Stimulated activated naive CD8-positive, alpha-beta T cell treated with anti-CD3 and anti-CD28 coated beads, Interleukin-15, Interleukin-2, amounts not matched to agents 100 U/mL and 50 U/mL, for 24 hours (primary cell): ENCODE measurements at regions not wholly inside any gene's neighbourhood (a gene's known extent, or its start where the extent isn't known, plus 50 kb on each side); places are given as distances from the start of the nearest gene placed in this dataset.
"Not testable (repeated sequence)": the region's sequence is repeated elsewhere in the genome, so short reads cannot be mapped to it uniquely, and the experiment has no call there.

Experiments
- ATAC-seq: fragments of 150-1000 bp; cut with Tn5 transposase; one replicate; pipeline ENCODE4 v1.10.0; 2021
- DNase-seq: peaks from one replicate; pipeline ENCODE4 v3.0.0; 2021

DNA sequence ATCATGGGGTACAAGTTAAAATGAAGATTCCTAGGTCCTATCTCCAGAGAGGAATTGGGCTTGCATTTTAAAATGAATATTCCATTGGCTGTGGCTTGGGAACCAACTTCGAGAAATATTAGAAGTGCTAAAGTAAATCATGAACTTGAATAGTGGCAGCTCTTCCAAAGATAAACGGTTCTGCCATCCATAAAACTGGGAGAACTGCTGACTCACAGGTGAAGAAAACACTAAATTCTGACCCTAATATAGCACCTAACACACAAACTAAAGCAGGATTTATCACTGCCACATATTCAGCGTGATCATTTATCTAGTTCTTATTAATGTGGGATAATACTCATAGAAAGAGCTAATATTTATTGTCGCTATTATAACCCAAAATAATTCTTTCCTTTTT lies 508.1 kb upstream of the ID4 start:
- no peak for ATAC-seq
- no peak for DNase-seq

DNA sequence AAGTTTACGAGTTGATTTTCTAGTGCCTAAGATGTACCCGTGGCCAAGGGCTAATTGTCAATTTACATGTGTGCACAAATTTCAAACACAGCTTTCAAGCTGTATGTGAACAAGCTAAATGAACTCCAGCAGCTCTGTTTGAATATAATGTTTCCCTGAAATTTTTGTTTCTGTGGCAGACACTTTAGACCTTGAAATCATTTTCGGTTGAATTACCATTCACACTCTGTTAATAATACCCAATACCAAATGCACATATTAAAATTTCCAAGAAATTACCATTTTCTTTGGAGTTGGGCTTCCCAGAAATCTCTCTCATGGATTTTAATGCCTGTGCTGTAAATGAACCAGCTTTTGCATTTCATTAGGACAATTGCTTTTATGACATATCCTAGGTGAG lies 506.1 kb upstream of the ID4 start:
- ATAC-seq (no peak), DNase-seq (no peak)

DNA sequence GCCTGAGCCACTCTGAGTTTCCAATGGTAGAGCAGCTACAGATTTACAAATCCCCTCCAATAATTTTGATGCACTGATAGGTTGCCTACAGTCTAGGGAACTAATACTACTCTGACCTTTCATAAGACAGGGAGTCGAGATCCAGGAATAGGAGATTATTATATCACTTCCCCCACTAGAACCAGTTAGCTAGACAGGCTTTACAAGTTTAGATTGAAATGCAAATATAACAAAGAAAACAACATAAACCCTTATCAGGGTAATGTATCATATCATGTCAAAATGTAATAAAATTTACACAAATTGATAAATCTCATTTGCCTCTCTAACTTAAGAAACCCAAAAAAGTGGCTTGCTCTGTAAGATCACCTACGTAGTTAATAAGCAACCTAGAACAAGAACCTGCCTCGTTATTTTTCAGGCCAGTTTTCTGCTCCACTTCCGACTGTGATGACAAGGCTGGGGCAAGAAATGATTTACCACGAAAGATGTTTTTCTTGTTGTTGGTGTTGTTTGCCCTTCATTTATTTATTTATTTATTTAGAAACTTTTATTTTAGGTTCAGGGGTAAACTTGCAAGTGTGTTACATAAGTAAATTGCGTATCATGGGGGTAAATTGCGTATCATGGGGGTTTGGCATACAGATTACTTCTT lies 504.2 kb upstream of the ID4 start:
- ATAC-seq (no peak), DNase-seq (no peak)

DNA sequence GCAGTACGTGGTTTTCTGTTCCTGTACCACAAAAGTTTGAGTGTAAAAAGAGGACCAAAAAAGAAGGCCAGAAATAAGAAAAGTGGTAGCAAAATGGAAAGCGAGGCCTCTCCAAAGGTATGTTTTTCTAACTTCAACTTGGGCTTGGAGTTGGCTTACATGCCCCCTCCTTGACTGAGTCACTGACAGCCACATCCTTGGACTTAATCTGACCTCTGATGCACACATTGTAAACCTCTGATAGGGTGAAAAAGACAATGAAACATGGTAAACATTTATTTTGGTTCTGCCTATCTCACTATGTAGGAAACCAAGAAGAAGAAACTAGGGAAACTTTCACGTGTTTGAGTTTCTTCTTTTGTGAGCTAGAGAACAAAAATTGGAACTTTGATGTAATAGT lies 503.2 kb upstream of the ID4 start:
- ATAC-seq (no peak), DNase-seq (no peak)

DNA sequence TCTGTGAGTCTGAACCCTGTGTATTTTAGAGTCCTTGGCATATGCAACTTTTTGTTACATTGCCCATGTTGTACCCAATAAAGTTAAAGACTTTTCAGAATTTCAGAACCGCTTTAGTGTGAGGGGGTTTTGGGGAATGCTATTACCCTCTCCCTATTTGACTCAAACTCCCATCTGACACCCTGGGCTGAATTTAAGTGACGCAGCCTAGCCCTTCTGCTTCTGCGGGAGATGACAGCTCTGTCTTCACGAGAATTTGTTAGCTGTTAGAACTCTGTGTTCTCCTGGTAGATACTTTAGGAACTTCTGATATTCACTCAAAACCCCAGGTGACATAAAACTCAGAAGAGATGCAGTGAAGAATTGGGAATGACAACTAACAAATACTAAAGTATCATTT lies 500.6 kb upstream of the ID4 start:
- no peak for DNase-seq
- ATAC-seq, result no peak

DNA sequence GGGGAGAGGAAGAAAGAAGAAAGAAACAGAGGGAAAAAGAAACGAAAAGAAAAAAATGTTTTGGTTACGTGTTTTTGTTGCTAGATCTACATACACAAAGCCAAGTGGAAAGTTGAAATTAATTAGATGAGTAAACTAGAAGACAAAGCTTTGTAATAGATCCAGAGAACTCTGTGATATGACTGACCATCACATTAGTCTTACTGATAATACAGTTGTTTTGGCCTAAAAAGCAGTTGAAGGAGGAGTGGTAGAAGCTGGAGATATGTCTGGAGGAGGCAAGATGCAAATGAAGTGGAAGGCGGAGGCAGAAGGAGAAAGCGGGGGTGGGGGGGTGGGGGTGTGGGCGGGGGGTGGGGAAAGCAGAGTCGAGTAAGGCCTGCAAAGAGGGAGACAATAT lies 500.1 kb upstream of the ID4 start:
- DNase-seq, result no peak

DNA sequence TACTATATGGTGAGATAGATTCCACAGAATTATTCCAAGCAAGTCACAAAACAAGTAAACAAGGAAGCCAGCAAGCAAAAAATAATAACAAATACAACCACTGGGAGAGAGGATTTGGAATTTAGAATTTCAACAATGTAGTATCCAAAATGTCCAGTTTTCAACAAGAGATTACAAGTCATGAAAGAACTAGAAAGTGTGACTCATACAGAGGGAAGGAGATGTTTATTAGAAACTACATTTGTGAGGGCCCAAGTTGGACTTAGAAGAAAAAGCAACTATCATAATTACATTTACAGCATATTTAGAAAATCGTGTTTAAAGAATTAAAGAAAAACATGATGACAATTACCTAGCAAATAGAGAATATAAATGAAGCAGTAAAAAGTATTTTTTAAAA lies 494.6 kb upstream of the ID4 start:
- no peak for ATAC-seq
- DNase-seq, result no peak

More for the DNA sequence above, 500.1 kb upstream of the ID4 start:
- no peak for ATAC-seq

DNA sequence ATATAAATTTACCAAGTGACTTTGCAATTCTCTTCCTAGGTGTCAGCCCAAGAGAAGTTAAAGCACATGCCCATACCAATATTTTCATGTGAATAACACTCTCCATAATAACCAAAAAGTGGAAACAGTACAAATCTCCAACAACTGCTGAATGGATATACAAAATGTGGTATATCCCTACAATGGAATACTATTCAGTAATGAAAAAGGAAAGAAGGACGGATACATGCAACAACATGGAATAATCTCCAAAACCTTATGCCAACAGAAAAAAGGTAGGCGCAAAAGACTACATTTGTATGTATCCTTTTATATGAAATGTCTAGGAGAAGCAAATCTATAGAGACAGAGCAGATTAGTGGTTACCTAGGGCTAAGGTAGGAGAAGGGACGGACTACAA lies 487.7 kb upstream of the ID4 start:
- ATAC-seq, result no peak

DNA sequence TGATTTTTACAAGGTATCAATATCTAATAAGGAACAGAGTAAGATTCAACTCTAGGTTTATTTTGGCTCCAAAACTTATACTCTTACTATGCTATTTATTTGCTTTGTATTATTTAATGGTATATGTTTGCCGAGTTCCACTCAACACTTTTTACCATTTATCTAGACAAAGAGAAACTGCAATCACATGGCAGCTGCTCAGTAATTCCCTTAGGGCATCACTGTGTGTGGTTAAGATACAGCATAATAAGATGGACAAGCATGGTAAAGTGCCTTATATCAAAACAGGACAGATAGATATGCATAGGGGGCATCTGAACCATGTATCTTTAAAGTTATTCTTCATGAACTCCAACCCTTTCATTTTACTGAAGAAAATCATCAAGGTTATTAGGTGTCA lies 483.0 kb upstream of the ID4 start:
- ATAC-seq (no peak), DNase-seq (no peak)

More for the DNA sequence above, 487.7 kb upstream of the ID4 start:
- no peak for DNase-seq

DNA sequence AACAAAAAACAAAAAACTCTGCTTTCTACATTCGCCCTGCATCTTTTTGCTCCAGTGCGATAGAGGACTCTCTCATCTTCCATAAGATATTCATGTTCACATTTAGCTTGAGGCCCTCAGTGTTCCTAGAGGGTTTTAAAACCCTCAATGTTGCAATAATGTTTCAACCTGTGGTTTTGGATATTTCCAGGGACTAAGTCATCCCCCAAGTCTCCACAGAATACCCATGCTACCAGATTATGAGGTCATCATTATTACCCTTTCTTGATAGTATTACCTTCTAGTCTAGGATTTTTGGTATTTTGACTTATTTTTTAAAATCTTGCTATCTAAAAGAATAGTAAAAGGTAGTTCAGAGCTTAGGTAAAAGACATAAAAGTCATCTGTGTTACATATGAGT lies 480.5 kb upstream of the ID4 start:
- no peak for DNase-seq
- ATAC-seq, result no peak

DNA sequence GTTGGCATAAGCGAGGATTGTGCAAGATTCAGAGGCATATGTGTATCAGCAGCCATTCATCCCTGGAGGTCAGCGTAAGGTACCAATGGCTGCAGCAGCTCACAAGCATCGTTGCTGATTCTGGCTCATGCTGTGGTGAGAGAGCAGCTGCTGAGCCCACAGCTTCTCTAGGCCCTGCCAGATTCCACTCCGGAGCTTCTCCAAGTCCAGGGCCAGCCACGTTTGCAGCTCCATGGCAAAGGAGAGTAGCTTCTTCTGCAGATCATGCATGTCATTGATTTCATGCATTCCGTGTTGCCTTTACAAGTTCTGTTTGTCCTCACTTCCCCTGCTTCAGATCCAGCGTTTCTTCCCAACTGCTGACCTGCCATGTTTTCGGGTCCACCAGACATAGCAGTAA lies 474.8 kb upstream of the ID4 start:
- ATAC-seq, result no peak
- no peak for DNase-seq

DNA sequence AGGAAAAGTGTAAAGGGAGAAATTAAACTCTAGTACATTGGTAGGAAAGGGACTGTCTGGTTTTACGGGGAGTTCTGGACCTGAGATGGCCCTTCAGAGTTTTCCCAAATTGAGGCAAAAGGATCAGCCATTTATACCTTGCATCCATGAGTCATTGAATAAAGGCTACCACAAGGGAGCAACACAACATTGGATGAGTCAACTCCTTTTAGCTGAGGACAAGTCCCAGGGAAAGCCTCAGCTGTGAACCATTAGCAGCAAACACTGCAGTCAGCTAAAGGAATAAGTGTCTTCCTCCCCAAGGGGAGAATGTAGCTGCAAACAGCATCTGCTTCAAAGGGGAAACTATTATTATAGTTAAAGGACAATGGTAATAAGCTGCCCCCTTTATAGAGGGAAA lies 468.7 kb upstream of the ID4 start:
- DNase-seq (no peak), ATAC-seq (no peak)

DNA sequence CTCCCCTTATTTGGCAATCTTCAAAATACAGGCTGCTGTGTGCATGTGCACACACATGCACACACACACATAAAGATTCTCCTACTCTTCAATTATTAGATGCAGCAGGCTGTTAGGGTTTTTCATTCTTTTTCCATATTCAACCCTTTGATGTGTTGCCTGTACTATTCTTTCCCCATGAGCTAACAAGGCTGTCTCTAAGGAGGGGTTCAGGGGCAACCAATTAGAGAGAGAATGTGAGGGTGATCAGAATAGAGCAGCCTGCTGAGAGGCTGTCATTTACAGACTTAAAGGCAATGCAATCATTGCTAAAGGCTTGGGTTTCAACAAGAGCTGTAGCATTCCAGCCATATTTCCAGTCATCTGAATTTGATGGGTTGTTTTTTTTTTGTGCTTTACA lies 467.4 kb upstream of the ID4 start:
- DNase-seq, result no peak

DNA sequence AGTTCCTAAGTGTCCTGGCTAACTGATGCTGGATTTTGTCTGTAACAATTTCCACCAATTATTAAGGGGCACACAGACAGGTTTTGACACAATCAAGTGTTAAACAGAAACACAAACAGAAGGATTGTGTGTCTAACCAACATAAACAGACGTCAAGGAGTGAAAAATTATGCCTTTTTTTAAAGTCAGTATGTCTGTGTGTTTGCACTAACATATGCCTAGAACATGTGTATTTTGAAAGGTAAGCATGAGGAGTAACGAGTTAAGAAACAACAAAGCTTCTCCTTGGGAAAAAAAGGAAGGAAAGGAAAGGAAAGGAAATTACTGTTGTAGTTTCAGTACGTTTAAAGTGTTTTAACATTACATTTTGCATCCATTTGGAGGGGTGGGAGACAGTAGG lies 466.3 kb upstream of the ID4 start:
- DNase-seq (no peak), ATAC-seq (no peak)

More for the DNA sequence above, 467.4 kb upstream of the ID4 start:
- ATAC-seq, result no peak

DNA sequence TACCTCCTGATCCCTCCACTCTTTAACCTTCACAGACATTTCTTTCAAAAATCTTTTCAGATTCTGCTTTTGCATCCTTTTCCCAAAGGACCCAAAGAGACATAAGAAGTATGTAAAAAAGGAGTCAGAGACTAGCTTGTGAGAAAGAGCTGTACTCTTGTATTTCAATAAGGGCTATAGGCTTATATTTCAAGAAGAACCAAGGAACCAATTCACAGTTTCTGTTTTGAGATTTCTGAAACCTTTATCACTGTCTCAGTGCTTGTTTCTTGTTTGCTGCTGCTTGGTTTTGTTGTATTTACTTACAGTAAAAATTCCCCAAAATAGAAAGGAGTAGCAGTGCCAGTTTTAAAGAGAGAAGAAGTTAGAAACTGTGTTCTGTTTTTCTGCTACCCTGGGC lies 461.6 kb upstream of the ID4 start:
- no peak for ATAC-seq
- no peak for DNase-seq

DNA sequence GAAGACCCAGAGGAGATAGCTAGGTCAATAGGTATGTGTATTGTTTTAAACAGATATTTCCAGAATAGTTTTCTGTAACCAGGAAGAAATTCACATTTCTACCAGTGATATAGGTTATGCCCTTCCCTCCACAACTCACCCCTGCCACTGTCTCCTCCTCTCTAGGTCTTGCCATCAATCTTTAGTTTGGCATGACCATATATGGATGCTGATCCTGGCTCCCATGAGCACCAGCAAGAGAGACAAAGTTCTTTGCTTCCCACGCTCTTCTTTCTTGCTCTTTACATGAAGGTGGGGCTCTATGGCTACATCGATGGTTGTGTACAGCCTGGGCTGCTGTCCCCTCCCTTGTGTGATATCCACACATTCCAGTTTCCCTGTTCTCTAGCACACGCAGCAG lies 459.4 kb upstream of the ID4 start:
- DNase-seq (no peak), ATAC-seq (no peak)

DNA sequence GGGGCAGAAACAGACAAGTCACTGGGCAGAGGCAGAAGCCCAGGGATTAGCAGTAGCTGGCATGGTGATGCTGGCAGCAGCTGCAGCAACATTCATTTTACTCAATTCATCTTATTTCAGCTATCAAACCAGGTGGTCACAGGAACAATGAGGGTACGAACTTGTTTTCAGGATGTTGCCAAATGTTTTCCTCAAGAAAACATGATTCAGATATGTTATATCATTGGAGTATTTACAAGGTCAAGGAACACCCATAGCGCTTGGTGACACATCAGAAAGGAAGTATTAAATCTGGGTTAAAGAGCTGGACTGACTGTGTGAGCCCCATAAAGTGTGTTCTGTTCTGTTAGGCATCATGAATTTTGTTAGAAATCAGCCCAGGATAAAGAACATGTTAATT lies 456.9 kb upstream of the ID4 start:
- DNase-seq, result no peak
- no peak for ATAC-seq

DNA sequence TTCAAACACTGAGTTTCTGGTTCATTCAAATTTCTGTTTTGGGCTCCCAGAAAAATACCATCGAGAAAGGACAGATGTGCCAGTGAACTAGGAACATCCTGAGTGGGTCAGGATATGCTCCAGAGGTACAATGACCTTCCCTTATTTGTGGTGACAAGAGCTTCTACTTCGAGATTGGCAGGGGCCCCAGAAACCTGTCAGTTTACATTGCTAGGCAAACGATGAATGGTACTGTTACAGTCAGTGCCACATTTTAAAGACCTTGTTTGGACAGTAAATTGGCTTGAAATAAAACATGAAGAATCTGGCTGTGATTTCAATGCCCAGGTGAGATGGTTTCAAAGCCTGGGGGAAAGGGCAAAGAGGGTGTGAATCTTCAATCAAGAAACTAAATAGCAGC lies 454.5 kb upstream of the ID4 start:
- DNase-seq (no peak), ATAC-seq (no peak)

DNA sequence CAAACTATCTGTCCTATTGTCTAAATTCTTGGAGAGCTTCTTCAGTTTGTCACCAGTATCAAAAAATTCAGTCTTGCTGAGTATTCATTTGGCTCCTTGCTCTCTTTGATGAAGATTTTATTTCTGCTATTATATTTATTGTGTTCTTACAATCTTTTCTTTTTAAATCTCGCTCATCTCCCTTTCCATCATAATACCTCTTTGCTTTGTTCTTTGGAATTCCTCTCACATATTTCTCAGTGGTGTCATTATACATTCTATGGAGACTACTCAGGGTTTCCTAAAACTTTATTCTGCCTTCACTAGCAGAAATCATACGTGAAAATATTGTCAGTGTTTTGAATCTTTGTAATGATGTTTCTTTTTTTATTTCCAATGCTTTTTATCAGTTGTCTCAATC lies 445.2 kb upstream of the ID4 start:
- no peak for ATAC-seq
- DNase-seq, result no peak

DNA sequence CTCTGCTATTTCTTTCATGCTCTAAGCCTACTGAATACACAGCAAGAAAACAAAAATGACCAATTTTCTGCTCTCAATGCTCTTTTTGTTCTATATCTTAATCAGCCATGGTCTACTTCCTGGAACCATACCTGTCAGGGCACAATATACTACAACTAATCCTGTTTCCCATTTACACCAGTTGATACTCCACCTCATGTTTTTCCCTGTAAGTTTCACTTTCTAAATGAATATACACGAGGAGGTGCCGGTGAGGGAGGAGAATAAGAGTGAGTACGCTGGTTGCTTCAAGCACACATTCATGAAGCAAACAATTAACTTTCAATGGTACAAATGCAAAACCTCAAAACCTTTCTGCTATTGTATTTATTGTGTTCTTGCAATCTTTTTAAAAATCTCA lies 443.1 kb upstream of the ID4 start:
- ATAC-seq (no peak), DNase-seq (no peak)

DNA sequence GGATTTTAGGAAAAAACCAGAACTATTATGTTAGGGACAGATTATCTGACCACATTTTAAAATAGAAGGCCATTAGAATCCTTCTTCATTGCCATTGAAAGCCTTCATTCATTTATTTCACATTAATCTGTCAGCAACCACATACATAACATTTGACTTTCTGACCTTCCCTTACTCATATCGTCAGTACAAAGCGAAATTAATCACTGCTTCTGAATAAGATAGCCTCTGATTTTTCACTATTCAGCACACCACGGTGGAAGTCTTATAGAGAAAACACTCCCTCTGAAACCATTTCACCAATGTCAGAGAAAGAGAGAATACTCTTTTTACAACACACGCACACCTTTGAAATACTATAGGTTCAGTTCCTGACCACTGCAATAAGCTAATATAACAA lies 442.5 kb upstream of the ID4 start:
- DNase-seq, result no peak
- no peak for ATAC-seq

DNA sequence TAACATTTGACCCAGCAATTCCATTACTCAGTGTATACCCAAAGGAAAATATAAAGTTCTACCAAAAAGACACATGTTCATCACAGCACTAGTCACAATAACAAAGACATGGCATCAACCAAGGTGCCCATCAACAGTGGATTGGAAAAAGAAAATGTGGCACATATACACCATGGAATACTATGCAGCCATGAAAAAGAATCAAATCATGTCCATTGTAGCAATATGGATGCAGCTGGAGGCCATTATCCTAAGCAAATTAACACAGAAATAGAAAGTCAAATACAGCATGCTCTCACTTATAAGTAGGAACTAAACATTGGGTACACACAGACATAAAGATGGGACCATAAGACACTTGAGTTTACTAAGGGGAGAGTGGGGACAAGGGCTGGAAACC lies 441.9 kb upstream of the ID4 start:
- no peak for ATAC-seq

DNA sequence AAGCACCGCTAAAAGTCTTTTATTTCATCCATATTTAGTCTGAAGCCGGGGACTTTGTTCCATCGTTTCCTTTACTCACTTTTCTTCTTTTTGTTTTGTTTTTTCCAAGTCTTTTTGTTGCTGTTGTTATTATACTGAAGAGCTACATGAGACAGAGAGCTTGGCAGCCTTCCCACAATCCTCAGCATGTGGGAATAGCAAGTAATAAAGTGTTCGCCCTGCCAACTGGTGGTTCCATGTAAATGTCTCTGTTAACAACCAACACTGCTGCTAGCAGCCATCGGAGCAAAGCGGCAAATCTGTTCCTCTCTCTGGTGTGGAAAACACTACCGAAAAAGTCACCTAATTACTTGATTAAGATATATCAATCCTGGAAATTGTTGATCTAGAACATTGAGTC lies 437.8 kb upstream of the ID4 start:
- ATAC-seq (no peak), DNase-seq (no peak)

More for the DNA sequence above, 441.9 kb upstream of the ID4 start:
- no peak for DNase-seq

DNA sequence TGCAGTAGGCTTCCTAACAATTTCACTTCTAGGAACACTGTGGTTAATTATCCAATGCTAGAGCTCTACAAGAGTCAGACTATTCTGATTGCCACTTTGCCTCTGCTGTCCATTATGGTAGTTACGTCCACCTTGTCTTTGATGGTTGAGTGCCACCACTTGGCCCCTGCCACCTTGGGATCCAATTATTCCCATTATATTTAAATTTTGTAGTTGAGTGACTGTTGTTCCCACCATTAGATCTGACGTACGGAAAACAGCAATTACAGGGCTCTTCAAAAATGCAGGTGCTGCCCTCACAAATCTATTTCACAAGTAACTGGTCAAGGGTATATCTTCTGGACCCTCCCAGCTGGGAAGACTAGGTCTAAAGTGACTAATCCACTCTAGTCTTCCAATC lies 432.3 kb upstream of the ID4 start:
- not testable (repeated sequence) for ATAC-seq, DNase-seq

DNA sequence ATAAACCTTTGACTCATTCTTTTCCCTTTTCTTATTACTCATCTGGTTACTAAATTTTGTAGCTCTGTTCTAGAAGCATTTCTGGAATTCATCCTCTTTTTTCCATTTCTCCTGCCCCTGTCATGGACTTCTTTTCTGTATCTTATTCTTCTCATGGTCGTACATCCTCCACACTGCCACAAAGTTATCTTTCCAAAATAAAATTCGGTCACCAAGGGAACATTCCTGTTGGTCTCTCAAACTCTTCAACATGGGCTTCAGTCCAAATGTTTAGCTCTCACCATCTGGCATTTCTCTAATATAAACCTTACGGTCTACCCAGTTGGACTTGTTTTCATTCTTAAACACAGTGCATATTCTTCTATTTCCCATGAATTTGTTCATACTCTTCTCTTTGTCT lies 428.8 kb upstream of the ID4 start:
- no peak for ATAC-seq
- DNase-seq, result no peak
